ENCODE measurements at regions not wholly inside any gene's neighbourhood (a gene's known extent, or its start where the extent isn't known, plus 50 kb on each side); places are given as distances from the start of the nearest gene placed in this dataset.

- Mint-ChIP-seq H3K27me3 (ENCODE audit: unreplicated experiment) (no peaks in the 10 kb centered on the region), H3K27ac (ENCODE audit: unreplicated experiment) (no peak overlapping the region), H3K4me1 (ENCODE audit: unreplicated experiment) (no peaks in the 10 kb centered on the region), H3K4me3 (ENCODE audit: unreplicated experiment) (no peak overlapping the region), H3K9me3 (ENCODE audit: unreplicated experiment) (no peaks in the 10 kb centered on the region), H3K36me3 (ENCODE audit: low read depth, unreplicated experiment) (no peaks in the 10 kb centered on the region)
- TF ChIP-seq CTCF (IDR thresholded peaks at IDR 0.05; ENCODE audit: unreplicated experiment), result no peak
- no peak for DNase-seq (ENCODE audit: low spot score)
Measured at GRCh38 chrX:109312757-109313156, 169.1 kb downstream of the GUCY2F start.

GRCh38 chrX:109310031-109310430, 171.9 kb downstream of the GUCY2F start:
- TF ChIP-seq CTCF (IDR thresholded peaks at IDR 0.05; ENCODE audit: unreplicated experiment), result no peak
- Mint-ChIP-seq H3K4me1 (ENCODE audit: unreplicated experiment) (no peaks in the 10 kb centered on the region), H3K36me3 (ENCODE audit: low read depth, unreplicated experiment) (no peaks in the 10 kb centered on the region), H3K27me3 (ENCODE audit: unreplicated experiment) (no peaks in the 10 kb centered on the region), H3K9me3 (ENCODE audit: unreplicated experiment) (no peaks in the 10 kb centered on the region), H3K4me3 (ENCODE audit: unreplicated experiment) (no peak overlapping the region), H3K27ac (ENCODE audit: unreplicated experiment) (no peak overlapping the region)
- DNase-seq (ENCODE audit: low spot score), result no peak

- H3K36me3 Mint-ChIP-seq (ENCODE audit: low read depth, unreplicated experiment), result no peaks in the 10 kb centered on the region
- no peak overlapping the region for H3K4me3 Mint-ChIP-seq (ENCODE audit: unreplicated experiment)
- TF ChIP-seq CTCF (IDR thresholded peaks at IDR 0.05; ENCODE audit: unreplicated experiment), result no peak
- H3K4me1 Mint-ChIP-seq (ENCODE audit: unreplicated experiment), result peaks cover 2% of the 10 kb centered on the region
- no peaks in the 10 kb centered on the region for H3K27me3 Mint-ChIP-seq (ENCODE audit: unreplicated experiment)
- no peak for DNase-seq (ENCODE audit: low spot score)
- H3K27ac Mint-ChIP-seq (ENCODE audit: unreplicated experiment), result no peak overlapping the region
- no peaks in the 10 kb centered on the region for H3K9me3 Mint-ChIP-seq (ENCODE audit: unreplicated experiment)
Measured at GRCh38 chrX:109301177-109301576, 180.7 kb downstream of the GUCY2F start.

- no peak for DNase-seq (ENCODE audit: low spot score)
- Mint-ChIP-seq H3K36me3 (ENCODE audit: low read depth, unreplicated experiment) (no peaks in the 10 kb centered on the region), H3K4me3 (ENCODE audit: unreplicated experiment) (no peak overlapping the region), H3K9me3 (ENCODE audit: unreplicated experiment) (no peaks in the 10 kb centered on the region), H3K4me1 (ENCODE audit: unreplicated experiment) (peaks cover 2% of the 10 kb centered on the region), H3K27me3 (ENCODE audit: unreplicated experiment) (no peaks in the 10 kb centered on the region), H3K27ac (ENCODE audit: unreplicated experiment) (no peak overlapping the region)
- no peak for TF ChIP-seq CTCF (IDR thresholded peaks at IDR 0.05; ENCODE audit: unreplicated experiment)
Measured at GRCh38 chrX:109300415-109300814, 181.5 kb downstream of the GUCY2F start.

- no peak overlapping the region for H3K27ac Mint-ChIP-seq (ENCODE audit: unreplicated experiment)
- no peaks in the 10 kb centered on the region for H3K27me3 Mint-ChIP-seq (ENCODE audit: unreplicated experiment)
- peaks cover 2% of the 10 kb centered on the region for H3K4me1 Mint-ChIP-seq (ENCODE audit: unreplicated experiment)
Measured at GRCh38 chrX:109299091-109299490, 182.8 kb downstream of the GUCY2F start.

More at GRCh38 chrX:109299091-109299490, 182.8 kb downstream of the GUCY2F start:
- no peaks in the 10 kb centered on the region for H3K36me3 Mint-ChIP-seq (ENCODE audit: low read depth, unreplicated experiment)
- H3K4me3 Mint-ChIP-seq (ENCODE audit: unreplicated experiment), result no peak overlapping the region
- no peak for DNase-seq (ENCODE audit: low spot score)
- H3K9me3 Mint-ChIP-seq (ENCODE audit: unreplicated experiment), result no peaks in the 10 kb centered on the region
- no peak for TF ChIP-seq CTCF (IDR thresholded peaks at IDR 0.05; ENCODE audit: unreplicated experiment)
